H9 (cell line): ENCODE measurements at regions not wholly inside any gene's neighbourhood (a gene's known extent, or its start where the extent isn't known, plus 50 kb on each side); places are given as distances from the start of the nearest gene placed in this dataset.

Experiments used
- DNase-seq: peaks from one replicate; pipeline ENCODE4 v3.0.0-alpha.2; 2017
- H2AFZ ChIP-seq: one replicate; pipeline ENCODE4 v1.6.1; 2013; ENCODE audit warnings: mild to moderate bottlenecking, low read length, control low read depth, moderate library complexity
- H2AK5ac ChIP-seq: 2 replicates; pipeline ENCODE4 v1.6.1; 2013; ENCODE audit warnings: low read length, control low read depth, mixed read lengths; ENCODE audit not compliant: insufficient read length
- H2BK120ac ChIP-seq: one replicate; pipeline ENCODE4 v1.6.1; 2013; ENCODE audit warnings: low read depth, mild to moderate bottlenecking, low read length, control low read depth, inconsistent platforms; ENCODE audit not compliant: poor library complexity, severe bottlenecking
- H2BK12ac ChIP-seq: 2 replicates; pipeline ENCODE4 v1.6.1; 2013; ENCODE audit warnings: low read length, control low read depth, mixed read lengths, low read depth; ENCODE audit not compliant: insufficient read length
- H2BK15ac ChIP-seq: 2 replicates; pipeline ENCODE4 v1.6.1; 2013; ENCODE audit warnings: low read depth, low read length, control low read depth
- H2BK20ac ChIP-seq: one replicate; pipeline ENCODE4 v1.6.1; 2013; ENCODE audit warnings: low read depth, mild to moderate bottlenecking, low read length, control low read depth, inconsistent platforms; ENCODE audit not compliant: poor library complexity, severe bottlenecking
- H2BK5ac ChIP-seq: 2 replicates; pipeline ENCODE4 v1.6.1; 2013; ENCODE audit warnings: low read length, control low read depth, mixed read lengths; ENCODE audit not compliant: insufficient read length
- H3K14ac ChIP-seq: 2 replicates; pipeline ENCODE4 v1.6.1; 2013; ENCODE audit warnings: low read length, control low read depth; ENCODE audit not compliant: insufficient read depth
- H3K18ac ChIP-seq: 2 replicates; pipeline ENCODE4 v1.6.1; 2013; ENCODE audit warnings: low read depth, mild to moderate bottlenecking, mixed read lengths, low read length, control low read depth; ENCODE audit not compliant: insufficient read length
- H3K23ac ChIP-seq: 2 replicates; pipeline ENCODE4 v1.6.1; 2013; ENCODE audit warnings: low read length, control low read depth, mixed read lengths, low read depth; ENCODE audit not compliant: insufficient read length
- H3K23me2 ChIP-seq: 2 replicates; pipeline ENCODE4 v1.6.1; 2013; ENCODE audit warnings: low read depth, mild to moderate bottlenecking, mixed read lengths, low read length, control low read depth; ENCODE audit not compliant: insufficient read length, poor library complexity, severe bottlenecking
- H3K27ac ChIP-seq: 2 replicates; pipeline ENCODE4 v1.5.1; 2013; ENCODE audit warnings: low read length, control low read depth, mixed read lengths, low read depth; ENCODE audit not compliant: insufficient read length
- H3K27me3 ChIP-seq: 2 replicates; pipeline ENCODE4 v1.6.1; 2013; ENCODE audit warnings: low read length, control low read depth, inconsistent platforms; ENCODE audit not compliant: insufficient read depth
- H3K4ac ChIP-seq: 2 replicates; pipeline ENCODE4 v1.6.1; 2013; ENCODE audit warnings: low read depth, mild to moderate bottlenecking, control low read depth, inconsistent platforms, low read length, moderate library complexity
- H3K4me1 ChIP-seq: 2 replicates; pipeline ENCODE4 v1.6.1; 2013; ENCODE audit warnings: low read length, control low read depth, inconsistent platforms; ENCODE audit not compliant: insufficient read depth
- H3K4me2 ChIP-seq: 2 replicates; pipeline ENCODE4 v1.6.1; 2013; ENCODE audit warnings: low read length, control low read depth, mixed read lengths; ENCODE audit not compliant: insufficient read length, insufficient read depth
- H3K56ac ChIP-seq: 2 replicates; pipeline ENCODE4 v1.6.1; 2013; ENCODE audit warnings: low read depth, mild to moderate bottlenecking, mixed read lengths, low read length, control low read depth; ENCODE audit not compliant: insufficient read length
- H3K79me1 ChIP-seq: 2 replicates; pipeline ENCODE4 v1.6.1; 2013; ENCODE audit warnings: low read depth, mild to moderate bottlenecking, moderate library complexity, low read length, control low read depth, inconsistent platforms; ENCODE audit not compliant: insufficient read depth, poor library complexity, severe bottlenecking
- H3K79me2 ChIP-seq: 2 replicates; pipeline ENCODE4 v1.6.1; 2013; ENCODE audit warnings: low read length, control low read depth, inconsistent platforms; ENCODE audit not compliant: insufficient read depth
- H3K9ac ChIP-seq: 2 replicates; pipeline ENCODE4 v1.6.1; 2013; ENCODE audit warnings: low read length, control low read depth, mixed read lengths; ENCODE audit not compliant: insufficient read length; ENCODE audit errors: extremely low read depth
- H3K9me3 ChIP-seq: one replicate; pipeline ENCODE4 v1.6.1; 2013; ENCODE audit warnings: low read depth, low read length, inconsistent platforms; ENCODE audit not compliant: control insufficient read depth
- H3T11ph ChIP-seq: one replicate; pipeline ENCODE4 v1.6.1; 2013; ENCODE audit warnings: mild to moderate bottlenecking, low read length, control low read depth, inconsistent platforms
- H4K20me1 ChIP-seq: one replicate; pipeline ENCODE4 v1.6.1; 2013; ENCODE audit not compliant: control insufficient read depth, insufficient read length, insufficient read depth
- H4K5ac ChIP-seq: 2 replicates; pipeline ENCODE4 v1.6.1; 2013; ENCODE audit warnings: low read depth, mild to moderate bottlenecking, mixed read lengths, low read length, control low read depth; ENCODE audit not compliant: insufficient read length
- H4K8ac ChIP-seq: replicated peaks from 2 replicates; pipeline ENCODE4 v1.6.1; 2013; ENCODE audit warnings: low read length, control low read depth, mixed read lengths, low read depth; ENCODE audit not compliant: insufficient read length
- H4K91ac ChIP-seq: 2 replicates; pipeline ENCODE4 v1.6.1; 2013; ENCODE audit warnings: low read depth, mild to moderate bottlenecking, moderate library complexity, mixed read lengths, low read length, control low read depth; ENCODE audit not compliant: insufficient read length
- H3K27ac Mint-ChIP-seq, 3 experiments: 2 replicates in 2 of 3; 3 replicates in 1 of 3; pipeline ENCODE4 v1.8.0; 2020 to 2021; ENCODE audit warnings: mixed read lengths in 3 of 3, mild to moderate bottlenecking in 1 of 3, moderate library complexity in 1 of 3
- H3K27me3 Mint-ChIP-seq: 2 replicates; pipeline ENCODE4 v1.8.0; 2021; ENCODE audit warnings: low read depth, mild to moderate bottlenecking, moderate library complexity, mixed read lengths
- H3K36me3 Mint-ChIP-seq, 3 experiments: 2 replicates in 2 of 3; 3 replicates in 1 of 3; pipeline ENCODE4 v1.8.0; 2020 to 2021; ENCODE audit warnings: low read depth in 3 of 3, mixed read lengths in 3 of 3; ENCODE audit not compliant: insufficient read depth in 1 of 3
- H3K4me1 Mint-ChIP-seq, 2 experiments: 2 replicates each; pipeline ENCODE4 v1.8.0; 2020; ENCODE audit warnings: mixed read lengths in 2 of 2
- H3K4me3 Mint-ChIP-seq, 2 experiments: 2 replicates in 1 of 2; 3 replicates in 1 of 2; pipeline ENCODE4 v1.8.0; 2020 to 2021; ENCODE audit warnings: mild to moderate bottlenecking in 2 of 2, mixed read lengths in 2 of 2, moderate library complexity in 1 of 2
- H3K9me3 Mint-ChIP-seq, 2 experiments: 2 replicates in 1 of 2; 3 replicates in 1 of 2; pipeline ENCODE4 v1.8.0; 2020; ENCODE audit warnings: mild to moderate bottlenecking in 2 of 2, mixed read lengths in 2 of 2, moderate library complexity in 1 of 2
- CTCF ChIP-seq: fragments of 200-600 bp; sonication (generic); conservative IDR thresholded peaks from 3 replicates; pipeline ENCODE4 v1.8.0; 2021; ENCODE audit warnings: antibody characterized with exemption, mild to moderate bottlenecking
- WGBS: extraction: QIAGEN DNeasy Blood & Tissue Kit; methylation state at CpG from one replicate; pipeline ENCODE4 v1.1.7; 2013; ENCODE audit warnings: missing lambda C conversion rate, low lambda C conversion rate, mixed read lengths; ENCODE audit not compliant: insufficient read length; ENCODE audit errors: extremely low coverage; 5-methylcytosine and 5-hydroxymethylcytosine counted together

GRCh38 chr4:161010227-161010626, 1153.6 kb downstream of the FSTL5 start:
- H2BK120ac ChIP-seq = no peak overlapping the region
- no peak overlapping the region for H2AFZ ChIP-seq
- no peaks in the 10 kb centered on the region for H3K9me3 Mint-ChIP-seq
- TF ChIP-seq CTCF = no peak
- H3K27me3 ChIP-seq = no peaks in the 10 kb centered on the region
- H3K4me1 Mint-ChIP-seq = no peaks in the 10 kb centered on the region
- no peak overlapping the region for H2BK15ac ChIP-seq
- no peaks in the 10 kb centered on the region for H3K79me2 ChIP-seq
- no peaks in the 10 kb centered on the region for H4K20me1 ChIP-seq
- no peak overlapping the region for H3K14ac ChIP-seq
- no peak overlapping the region for H3K4ac ChIP-seq
- H3K27ac ChIP-seq = no peak overlapping the region
- no peak overlapping the region for H4K5ac ChIP-seq
- no peaks in the 10 kb centered on the region for H3K4me1 ChIP-seq
- H3K4me2 ChIP-seq = no peak overlapping the region
- no peak overlapping the region for H3K56ac ChIP-seq
- no peaks in the 10 kb centered on the region for H3K79me1 ChIP-seq
- no peak overlapping the region for H3K23ac ChIP-seq
- H3K9me3 ChIP-seq = no peaks in the 10 kb centered on the region
- no peaks in the 10 kb centered on the region for H3K27me3 Mint-ChIP-seq
- no peak overlapping the region for H3T11ph ChIP-seq
- no peak overlapping the region for H3K18ac ChIP-seq
- H2BK20ac ChIP-seq = no peak overlapping the region
- H4K8ac ChIP-seq = no peak overlapping the region
- no peak overlapping the region for H3K4me3 Mint-ChIP-seq
- H3K27ac Mint-ChIP-seq = no peak overlapping the region; a peak in 1 of 7 replicates
- H2BK5ac ChIP-seq = no peak overlapping the region
- H4K91ac ChIP-seq = no peak overlapping the region
- WGBS = no CpG with 5 or more reads among the region's 2 CpGs
- H3K36me3 Mint-ChIP-seq = no peaks in the 10 kb centered on the region
- H3K23me2 ChIP-seq = no peaks in the 10 kb centered on the region
- no peak overlapping the region for H3K9ac ChIP-seq
- H2AK5ac ChIP-seq = no peak overlapping the region
- no peak overlapping the region for H2BK12ac ChIP-seq
- DNase-seq = no peak
